Suprapubic skin (tissue), 4 donors: ENCODE measurements at regions not wholly inside any gene's neighbourhood (a gene's known extent, or its start where the extent isn't known, plus 50 kb on each side); places are given as distances from the start of the nearest gene placed in this dataset.

Experiments used
- POLR2A ChIP-seq, 2 donors: fragments of 450-650 bp; IDR thresholded peaks; one replicate each; pipeline ENCODE4 v1.6.1; 2017; ENCODE audit warnings: antibody characterized with exemption in 2 of 2, mild to moderate bottlenecking in 2 of 2, moderate library complexity in 2 of 2
- POLR2AphosphoS5 ChIP-seq, 3 donors: sonication (generic); formaldehyde crosslinking; IDR thresholded peaks; one replicate each; pipeline ENCODE4 v1.6.1; 2017; ENCODE audit warnings: antibody characterized with exemption in 3 of 3
- TF ChIP-seq, protein P1 (sequence below), 2 donors: fragments of 200-600 bp in 1 of 2; fragments of 450-650 bp in 1 of 2; sonication (generic) in 1 of 2; IDR thresholded peaks; one replicate each; pipeline ENCODE4 v1.5.1; 2016 to 2019; ENCODE audit warnings: antibody characterized with exemption in 2 of 2, mild to moderate bottlenecking in 1 of 2, moderate library complexity in 1 of 2

DNA sequence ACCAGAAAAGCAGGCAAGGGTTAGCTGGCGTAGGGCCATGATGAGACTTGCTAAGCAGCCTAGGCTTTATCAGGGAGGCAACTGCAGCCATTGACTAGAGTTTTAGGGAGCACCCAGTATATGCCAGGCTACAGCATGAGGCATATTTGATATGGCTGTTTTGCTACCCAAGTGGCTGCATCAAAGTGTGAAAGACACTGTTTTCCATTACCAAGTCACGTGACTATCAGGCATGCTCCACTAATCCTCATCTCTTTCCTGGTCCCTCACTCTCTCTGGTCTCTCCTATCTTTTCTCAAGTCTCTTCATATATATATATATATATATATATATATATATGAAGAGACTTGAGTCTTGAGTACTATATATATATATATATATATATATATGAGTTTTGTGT lies 206.7 kb upstream of the POU3F1 start:
- TF ChIP-seq POLR2A (IDR thresholded peaks at IDR 0.05) (no peak), POLR2AphosphoS5 (IDR thresholded peaks at IDR 0.05) (no peak)
- TF ChIP-seq, protein P1, sequence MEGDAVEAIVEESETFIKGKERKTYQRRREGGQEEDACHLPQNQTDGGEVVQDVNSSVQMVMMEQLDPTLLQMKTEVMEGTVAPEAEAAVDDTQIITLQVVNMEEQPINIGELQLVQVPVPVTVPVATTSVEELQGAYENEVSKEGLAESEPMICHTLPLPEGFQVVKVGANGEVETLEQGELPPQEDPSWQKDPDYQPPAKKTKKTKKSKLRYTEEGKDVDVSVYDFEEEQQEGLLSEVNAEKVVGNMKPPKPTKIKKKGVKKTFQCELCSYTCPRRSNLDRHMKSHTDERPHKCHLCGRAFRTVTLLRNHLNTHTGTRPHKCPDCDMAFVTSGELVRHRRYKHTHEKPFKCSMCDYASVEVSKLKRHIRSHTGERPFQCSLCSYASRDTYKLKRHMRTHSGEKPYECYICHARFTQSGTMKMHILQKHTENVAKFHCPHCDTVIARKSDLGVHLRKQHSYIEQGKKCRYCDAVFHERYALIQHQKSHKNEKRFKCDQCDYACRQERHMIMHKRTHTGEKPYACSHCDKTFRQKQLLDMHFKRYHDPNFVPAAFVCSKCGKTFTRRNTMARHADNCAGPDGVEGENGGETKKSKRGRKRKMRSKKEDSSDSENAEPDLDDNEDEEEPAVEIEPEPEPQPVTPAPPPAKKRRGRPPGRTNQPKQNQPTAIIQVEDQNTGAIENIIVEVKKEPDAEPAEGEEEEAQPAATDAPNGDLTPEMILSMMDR (IDR thresholded peaks at IDR 0.05) = no peak
